ENCODE measurements at regions not wholly inside any gene's neighbourhood (a gene's known extent, or its start where the extent isn't known, plus 50 kb on each side); places are given as distances from the start of the nearest gene placed in this dataset.

DNA sequence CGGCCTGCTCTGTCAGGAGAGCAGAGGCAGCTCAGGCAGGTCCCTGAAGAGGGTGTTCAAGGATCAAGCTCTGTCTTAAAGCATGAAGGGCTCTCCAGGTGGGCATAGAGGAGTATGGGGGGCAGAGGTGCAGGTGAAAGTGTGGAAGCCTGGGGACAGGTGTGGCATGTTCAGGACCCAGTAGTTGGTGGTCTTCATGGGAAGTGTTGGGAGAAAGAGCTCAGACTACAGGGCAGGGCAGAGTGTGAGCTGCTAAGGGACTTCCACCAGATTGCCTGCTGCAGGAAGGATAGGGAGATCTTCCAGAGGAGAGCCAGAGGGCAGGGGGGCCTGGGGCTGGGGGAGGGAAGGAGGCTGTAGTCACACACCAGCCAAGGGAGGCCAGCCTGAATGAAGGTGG, 156.5 kb upstream of the GDF10 start:
- TF ChIP-seq, protein P1, sequence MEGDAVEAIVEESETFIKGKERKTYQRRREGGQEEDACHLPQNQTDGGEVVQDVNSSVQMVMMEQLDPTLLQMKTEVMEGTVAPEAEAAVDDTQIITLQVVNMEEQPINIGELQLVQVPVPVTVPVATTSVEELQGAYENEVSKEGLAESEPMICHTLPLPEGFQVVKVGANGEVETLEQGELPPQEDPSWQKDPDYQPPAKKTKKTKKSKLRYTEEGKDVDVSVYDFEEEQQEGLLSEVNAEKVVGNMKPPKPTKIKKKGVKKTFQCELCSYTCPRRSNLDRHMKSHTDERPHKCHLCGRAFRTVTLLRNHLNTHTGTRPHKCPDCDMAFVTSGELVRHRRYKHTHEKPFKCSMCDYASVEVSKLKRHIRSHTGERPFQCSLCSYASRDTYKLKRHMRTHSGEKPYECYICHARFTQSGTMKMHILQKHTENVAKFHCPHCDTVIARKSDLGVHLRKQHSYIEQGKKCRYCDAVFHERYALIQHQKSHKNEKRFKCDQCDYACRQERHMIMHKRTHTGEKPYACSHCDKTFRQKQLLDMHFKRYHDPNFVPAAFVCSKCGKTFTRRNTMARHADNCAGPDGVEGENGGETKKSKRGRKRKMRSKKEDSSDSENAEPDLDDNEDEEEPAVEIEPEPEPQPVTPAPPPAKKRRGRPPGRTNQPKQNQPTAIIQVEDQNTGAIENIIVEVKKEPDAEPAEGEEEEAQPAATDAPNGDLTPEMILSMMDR (IDR thresholded peaks at IDR 0.05): no peak
- no peak for TF ChIP-seq POLR2A (IDR thresholded peaks at IDR 0.05)
